HCT116 (cell line): ENCODE measurements at regions not wholly inside any gene's neighbourhood (a gene's known extent, or its start where the extent isn't known, plus 50 kb on each side); places are given as distances from the start of the nearest gene placed in this dataset.

Experiments used
- CEBPB ChIP-seq: IDR thresholded peaks from 2 replicates; pipeline ENCODE4 v1.6.1; 2012; ENCODE audit warnings: low read depth
- CTCF ChIP-seq, 3 experiments: fragments of 200-600 bp in 1 of 3; sonication (generic) in 1 of 3; IDR thresholded peaks in 2 of 3; conservative IDR thresholded peaks in 1 of 3; 2 replicates each; pipeline ENCODE4 v1.5.1; 2012 to 2017; ENCODE audit warnings: low read depth in 2 of 3, low read length in 2 of 3, antibody characterized with exemption in 1 of 3, borderline replicate concordance in 1 of 3, control low read depth in 1 of 3, mild to moderate bottlenecking in 1 of 3, mixed read lengths in 1 of 3, mixed run types in 1 of 3, moderate library complexity in 1 of 3; ENCODE audit not compliant: insufficient read depth in 1 of 3
- EZH2 ChIP-seq: fragments of 200-600 bp; sonication (generic); IDR thresholded peaks from 2 replicates; pipeline ENCODE4 v1.6.1; 2017; ENCODE audit warnings: antibody characterized with exemption, mixed run types
- EZH2phosphoT487 ChIP-seq: fragments of 200-600 bp; IDR thresholded peaks from 2 replicates; pipeline ENCODE4 v1.6.1; 2018; ENCODE audit warnings: antibody characterized with exemption, borderline replicate concordance
- POLR2A ChIP-seq: IDR thresholded peaks from 2 replicates; pipeline ENCODE4 v1.7.0; 2011; ENCODE audit warnings: borderline replicate concordance; ENCODE audit not compliant: insufficient read depth, insufficient read length; ENCODE audit errors: extremely low read depth
- POLR2AphosphoS5 ChIP-seq: IDR thresholded peaks from 2 replicates; pipeline ENCODE4 v1.6.1; 2011; ENCODE audit warnings: mild to moderate bottlenecking, low read depth, low read length, moderate library complexity
- RAD21 ChIP-seq: IDR thresholded peaks from 2 replicates; pipeline ENCODE4 v1.6.1; 2012; ENCODE audit warnings: low read depth, mild to moderate bottlenecking
- TF ChIP-seq, protein P1 (sequence below): IDR thresholded peaks from 2 replicates; pipeline ENCODE4 v1.6.1; 2012

GRCh38 chr13:74683411-74683810 lies 549.2 kb upstream of the KLF12 start:
- no peak for TF ChIP-seq POLR2AphosphoS5
- no peak for TF ChIP-seq RAD21
- TF ChIP-seq POLR2A, result no peak
- TF ChIP-seq EZH2, result no peak
- 0 out of 6 replicates have a peak, but pooled peaks of 1 of the 3 experiments have one; percentile 15 for TF ChIP-seq CTCF (IDR thresholded peaks at IDR 0.05 in 2 of 3, conservative IDR thresholded peaks at IDR 0.05 in 1 of 3; ENCODE audit: borderline replicate concordance in 1 of 3, insufficient read depth in 1 of 3, low read depth in 2 of 3, low read length in 2 of 3)
- TF ChIP-seq, protein P1, sequence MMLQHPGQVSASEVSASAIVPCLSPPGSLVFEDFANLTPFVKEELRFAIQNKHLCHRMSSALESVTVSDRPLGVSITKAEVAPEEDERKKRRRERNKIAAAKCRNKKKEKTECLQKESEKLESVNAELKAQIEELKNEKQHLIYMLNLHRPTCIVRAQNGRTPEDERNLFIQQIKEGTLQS, result no peak
- no peak for TF ChIP-seq EZH2phosphoT487
- TF ChIP-seq CEBPB, result no peak
